ENCODE measurements at regions not wholly inside any gene's neighbourhood (a gene's known extent, or its start where the extent isn't known, plus 50 kb on each side); places are given as distances from the start of the nearest gene placed in this dataset.

DNA sequence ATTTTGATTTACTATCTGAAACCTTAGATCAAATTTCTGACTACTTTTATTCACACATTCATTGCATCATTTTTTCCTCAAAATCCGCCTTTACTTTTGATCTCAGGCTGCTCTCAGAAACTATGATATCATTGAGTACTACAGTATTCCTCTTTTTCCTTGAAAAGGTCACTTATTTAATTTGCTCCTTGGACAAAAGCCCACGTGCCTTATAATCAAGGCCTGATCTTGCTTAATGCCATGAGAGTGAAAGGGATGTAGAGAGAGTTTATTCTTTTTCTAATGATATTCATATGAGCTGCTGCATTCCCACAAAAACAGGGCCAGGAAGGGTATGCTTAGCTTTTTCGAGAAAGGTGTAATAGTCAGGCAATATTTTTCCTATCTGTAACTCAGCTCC lies 327.0 kb downstream of the ETS1 start:
- no peak for DNase-seq (ENCODE audit: low spot score)

DNA sequence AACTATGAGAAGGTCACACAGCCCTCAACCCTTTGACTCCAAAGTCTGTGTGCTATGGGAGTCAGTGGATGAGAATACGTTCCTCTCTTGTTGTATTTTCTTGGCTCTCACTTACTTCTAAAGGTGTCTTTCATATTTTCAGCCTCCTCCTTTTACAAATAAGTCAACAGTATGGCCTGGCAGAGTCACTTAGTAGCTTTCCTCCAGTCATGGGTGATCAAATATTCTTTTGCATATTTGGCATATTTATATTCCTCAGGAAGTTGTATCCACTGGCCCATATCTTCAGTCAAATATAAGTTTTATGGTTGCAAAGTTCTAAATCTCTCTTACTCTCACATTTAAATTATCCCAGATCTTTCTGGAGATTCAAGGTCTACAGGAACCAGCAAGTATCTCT lies 327.5 kb downstream of the ETS1 start:
- no peak for DNase-seq (ENCODE audit: low spot score)

DNA sequence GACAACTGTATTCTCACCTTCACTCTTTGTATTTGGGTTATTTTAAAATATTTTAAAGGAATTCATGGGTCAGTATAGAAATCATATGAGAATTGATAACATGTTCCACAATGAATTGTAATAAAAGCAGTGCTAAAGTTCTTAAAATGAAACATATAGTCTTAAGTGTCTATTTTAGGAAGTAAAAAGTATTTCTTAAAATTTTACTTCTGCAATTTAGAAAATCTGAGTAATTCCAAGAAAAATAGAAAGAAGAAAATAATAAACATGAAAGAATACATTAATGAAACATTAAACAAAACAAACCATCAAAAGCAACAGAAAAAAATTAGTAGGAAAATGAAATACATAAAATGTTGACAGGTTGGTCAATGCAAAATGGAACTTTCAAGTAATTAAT lies 332.4 kb downstream of the ETS1 start:
- no peak for DNase-seq (ENCODE audit: low spot score)

DNA sequence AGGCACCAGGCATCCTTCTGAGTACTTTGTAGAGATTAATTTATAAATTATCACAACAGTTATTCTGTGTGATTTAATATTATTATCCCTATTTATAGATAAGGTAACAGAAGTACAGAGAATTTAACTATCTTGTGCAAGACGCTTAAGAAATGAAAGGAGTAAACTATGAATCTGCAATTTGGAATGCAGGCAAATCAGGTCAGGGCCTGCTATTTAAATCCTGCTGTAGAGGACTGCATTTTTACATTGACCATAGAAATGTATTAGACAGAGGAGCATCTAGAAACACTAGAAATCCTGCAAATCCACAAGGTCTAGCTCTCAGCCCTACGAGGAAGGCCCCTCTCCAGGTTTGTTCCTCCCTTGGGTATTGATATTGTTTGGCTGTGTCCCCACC lies 336.2 kb downstream of the ETS1 start:
- no peak for DNase-seq (ENCODE audit: low spot score)

DNA sequence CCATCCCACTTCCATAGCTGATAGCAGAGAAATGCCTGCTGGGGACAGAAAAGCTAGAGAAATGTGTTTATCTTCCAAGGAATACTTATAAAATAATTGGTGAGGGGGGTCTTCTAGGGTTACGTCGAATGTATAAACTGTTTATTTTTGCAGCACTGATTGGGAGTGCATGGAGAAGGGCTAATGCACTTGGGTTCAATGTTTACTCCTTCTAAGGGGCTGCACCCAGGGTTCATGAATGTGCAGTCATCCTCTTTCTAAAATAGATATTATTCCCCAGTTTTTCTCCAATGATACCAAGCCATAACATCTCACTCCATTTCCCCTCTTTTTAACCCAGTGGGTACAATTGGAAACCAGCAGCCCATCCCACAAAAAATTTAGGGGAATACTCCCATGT lies 336.9 kb downstream of the ETS1 start:
- no peak for DNase-seq (ENCODE audit: low spot score)

DNA sequence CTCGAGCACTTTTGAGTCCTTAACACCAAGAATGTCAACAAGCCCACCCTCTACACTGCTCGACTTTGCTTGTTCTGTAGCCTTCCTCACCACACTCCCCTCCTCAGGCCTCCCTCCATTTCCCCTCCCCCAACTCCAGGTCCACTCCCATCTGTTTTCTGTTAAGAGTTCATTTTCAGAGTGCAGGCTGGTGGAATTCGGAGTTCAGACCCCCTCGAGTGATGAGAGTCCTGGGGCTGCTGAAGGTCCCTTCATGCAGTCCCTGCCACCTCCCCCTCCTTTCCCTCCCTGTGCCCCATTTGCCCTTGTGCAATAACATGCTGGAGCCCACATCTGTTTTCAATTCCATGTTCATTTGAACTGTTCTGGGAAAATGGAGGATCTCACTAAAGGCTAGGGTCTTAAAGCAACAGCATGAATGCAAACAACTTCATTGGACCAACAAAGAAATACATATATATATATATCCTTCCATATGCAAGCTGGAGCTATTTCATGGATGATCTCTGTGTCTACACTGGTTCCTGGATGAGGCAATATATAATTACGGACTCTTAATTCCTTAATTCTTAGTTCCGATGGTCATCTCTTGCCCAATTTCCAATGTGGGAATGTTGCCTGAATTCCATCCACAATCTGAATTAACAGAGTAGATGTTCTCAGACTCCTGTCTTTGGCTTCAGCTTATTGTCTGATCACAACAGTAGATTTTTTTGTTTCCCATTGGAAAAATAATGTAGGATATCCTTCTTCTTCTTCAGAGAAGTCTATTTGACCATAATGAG lies 340.4 kb downstream of the ETS1 start:
- DNase-seq (ENCODE audit: low spot score): no peak

DNA sequence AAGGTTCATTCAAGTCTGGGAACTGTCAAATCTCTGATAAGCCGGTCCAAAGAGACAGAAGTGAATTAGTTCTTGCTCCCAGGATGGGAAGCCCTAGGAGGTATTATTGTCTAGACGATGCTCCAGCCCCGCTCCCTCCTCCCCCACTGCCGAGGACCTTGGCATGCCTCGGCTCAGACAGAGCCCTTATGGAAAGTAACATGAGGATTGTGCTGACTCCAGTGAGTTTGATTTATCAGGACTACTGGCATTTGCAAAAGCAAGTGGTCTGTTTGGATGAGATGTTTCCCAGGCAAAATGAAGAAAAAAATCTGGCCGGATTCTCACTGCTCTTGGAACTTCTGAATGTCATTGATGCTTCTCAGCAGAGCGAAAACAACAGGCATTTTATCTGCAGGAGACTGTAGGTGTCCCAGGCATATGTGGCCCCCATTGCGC lies 341.0 kb downstream of the ETS1 start:
- no peak for DNase-seq (ENCODE audit: low spot score)

DNA sequence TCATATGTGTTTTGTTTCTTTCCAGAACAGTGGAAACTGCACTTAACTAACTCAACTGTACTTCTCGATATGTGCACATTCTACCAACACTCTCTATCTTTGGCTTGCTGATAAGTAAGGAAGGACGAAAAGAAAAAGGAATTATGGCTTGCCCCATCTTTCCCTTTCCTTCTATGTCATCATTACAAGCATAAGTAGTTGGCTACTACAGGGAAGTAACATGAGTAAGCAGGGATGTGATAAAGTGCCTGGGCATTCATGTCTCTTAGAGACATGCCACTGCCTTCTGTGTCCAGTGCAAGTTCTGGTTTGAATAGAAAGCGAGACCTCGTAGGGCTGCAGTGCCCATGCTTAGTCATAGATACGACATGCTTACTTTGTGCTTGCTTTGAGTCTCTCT lies 342.5 kb downstream of the ETS1 start:
- DNase-seq (ENCODE audit: low spot score): no peak

DNA sequence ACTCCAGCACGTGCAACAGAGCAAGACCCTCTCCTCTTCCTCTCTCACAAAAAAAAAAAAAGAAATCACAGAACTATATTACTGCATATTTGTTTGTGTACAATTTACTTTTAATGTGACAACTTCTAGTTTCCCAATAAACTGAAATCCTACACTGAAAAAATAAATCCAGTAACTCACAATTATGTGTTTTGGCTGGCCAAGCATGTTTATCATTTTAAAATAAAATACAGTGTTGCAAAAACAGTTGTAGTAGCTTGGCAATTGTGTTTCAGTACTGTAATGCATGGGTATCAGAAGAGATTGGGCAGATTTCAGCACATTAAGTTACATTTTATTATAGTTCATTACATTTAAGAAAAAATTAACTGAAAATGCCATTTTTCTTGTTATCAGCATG lies 344.9 kb downstream of the ETS1 start:
- no peak for DNase-seq (ENCODE audit: low spot score)

DNA sequence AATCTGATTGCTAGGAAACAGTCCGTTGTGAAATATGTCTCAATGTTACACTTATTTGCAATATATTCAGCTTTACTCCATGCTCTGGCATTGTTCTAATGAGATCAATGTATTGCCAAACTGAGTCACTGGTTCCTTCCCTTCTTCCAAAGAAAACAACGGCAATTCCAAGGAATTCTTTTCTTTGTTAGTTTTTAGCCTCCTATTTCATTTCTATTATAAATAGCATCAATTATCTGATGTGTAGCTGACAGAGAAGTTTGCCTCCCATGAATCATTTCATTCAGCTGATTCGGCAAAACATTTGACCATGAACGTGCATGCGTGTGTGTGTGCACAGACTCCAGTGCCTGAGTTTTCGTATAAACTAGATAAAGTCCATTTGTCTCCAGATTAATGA lies 346.8 kb downstream of the ETS1 start:
- no peak for DNase-seq (ENCODE audit: low spot score)

DNA sequence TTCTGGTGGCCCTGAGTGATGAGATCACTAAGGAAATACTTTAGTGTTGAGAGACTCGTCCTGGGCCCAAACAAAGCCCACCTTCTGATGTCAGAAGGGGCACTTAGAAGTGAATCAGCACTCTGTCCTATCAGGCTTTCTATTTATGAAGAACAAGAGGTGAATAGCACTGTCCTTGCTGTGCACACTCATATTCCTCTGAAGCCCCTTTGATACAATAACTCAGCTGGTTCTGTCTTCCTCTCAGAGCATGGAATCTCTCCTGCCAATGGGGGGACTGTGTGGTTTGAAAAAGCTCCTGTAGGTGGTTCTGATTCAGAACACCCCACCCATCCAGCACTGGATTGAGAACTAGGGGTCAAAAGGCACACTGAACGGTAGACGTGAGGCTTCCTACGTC lies 348.1 kb downstream of the ETS1 start:
- DNase-seq (ENCODE audit: low spot score): no peak

DNA sequence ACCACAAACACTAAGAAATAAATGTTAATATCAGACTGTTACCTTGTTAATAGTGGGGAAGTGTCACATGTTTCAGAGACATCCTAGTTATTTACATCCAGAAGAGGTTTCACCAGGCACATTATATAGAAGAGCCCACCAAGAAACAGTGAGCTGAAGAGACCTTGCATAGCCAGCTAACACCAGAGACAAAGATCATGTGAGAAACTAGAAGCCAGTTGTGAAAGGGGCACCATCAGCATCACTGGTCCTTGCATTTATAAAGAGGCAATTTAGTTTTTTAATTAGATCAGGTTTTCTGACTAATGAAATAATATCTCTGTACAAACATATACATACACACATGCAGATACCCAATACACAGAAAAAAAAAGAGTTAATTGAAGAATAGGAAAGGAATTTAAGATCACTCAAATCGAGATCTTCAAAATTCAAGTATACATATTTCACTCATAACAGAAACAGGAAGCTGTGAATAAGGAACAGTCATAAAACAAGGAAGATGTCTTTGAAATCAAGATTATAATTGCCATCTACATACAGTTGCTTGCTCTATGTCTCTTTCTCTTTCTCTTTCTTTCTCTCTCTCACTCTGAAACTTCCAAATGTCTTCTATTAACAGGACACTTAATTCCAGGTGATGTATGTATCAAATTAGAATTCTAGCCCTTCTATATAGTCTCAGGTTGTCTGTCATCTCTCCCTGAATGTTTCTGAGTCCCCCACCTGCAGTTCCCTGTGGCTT lies 348.7 kb downstream of the ETS1 start:
- DNase-seq (ENCODE audit: low spot score): no peak

DNA sequence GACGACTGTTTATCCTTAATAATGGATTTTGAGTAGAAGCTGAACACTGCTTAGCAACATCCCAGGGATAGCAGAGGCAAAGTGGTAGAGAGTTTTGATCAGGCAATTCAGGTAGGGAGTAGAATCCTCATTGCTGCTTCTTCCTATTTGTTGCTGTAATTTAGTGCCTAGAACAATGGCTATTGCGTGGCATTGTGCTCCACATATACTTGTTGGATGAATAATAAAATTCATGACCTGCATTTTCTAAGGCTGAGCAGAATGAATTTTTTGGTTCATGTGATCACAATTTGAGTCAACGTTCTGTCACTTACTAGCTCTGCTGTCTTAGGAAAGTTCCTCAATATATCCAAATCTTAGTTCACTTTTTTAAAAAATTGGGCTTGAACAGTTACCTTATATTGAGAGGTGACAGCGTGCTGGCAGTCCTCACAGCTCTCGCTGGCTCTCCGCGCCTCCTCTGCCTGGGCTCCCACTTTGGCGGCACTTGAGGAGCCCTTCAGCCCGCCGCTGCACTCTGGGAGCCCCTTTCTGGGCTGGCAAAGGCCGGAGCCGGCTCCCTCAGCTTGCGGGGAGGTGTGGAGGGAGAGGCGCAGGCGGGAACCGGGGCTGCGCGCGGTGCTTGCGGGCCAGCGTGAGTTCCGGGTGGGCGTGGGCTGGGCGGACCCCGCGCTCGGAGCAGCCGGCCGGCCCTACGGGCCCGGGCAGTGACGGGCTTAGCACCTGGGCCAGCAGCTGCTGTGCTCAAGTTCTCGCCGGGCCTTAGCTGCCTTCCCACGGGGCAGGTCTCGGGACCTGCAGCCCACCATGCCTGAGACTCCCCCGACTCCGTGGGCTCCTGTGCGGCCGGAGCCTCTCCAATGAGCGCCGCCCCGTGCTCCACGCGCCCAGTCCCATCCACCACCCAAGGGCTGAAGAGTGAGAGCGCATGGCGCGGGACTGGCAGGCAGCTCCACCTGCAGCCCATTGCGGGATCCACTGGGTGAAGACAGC lies 350.6 kb downstream of the ETS1 start:
- no peak for DNase-seq (ENCODE audit: low spot score)

DNA sequence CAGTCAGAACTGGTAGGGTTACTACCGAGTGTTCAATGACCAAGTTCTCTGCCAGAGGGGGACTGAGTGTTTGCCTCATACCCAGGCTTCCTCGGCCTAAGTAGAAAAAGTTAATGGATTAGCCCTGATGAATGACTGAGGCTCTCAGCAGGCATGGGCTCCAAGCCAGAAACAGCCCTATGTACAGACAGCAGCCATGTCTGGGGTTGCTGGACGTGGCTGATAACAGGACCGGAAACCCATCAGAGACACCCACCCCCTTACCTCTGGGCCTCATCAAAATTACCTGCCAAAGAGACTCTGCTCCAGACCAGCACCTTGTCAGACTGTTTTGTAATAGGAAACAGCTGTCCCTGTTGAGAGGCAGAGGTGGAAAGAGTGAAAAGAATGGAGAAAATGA lies 351.4 kb downstream of the ETS1 start:
- no peak for DNase-seq (ENCODE audit: low spot score)

DNA sequence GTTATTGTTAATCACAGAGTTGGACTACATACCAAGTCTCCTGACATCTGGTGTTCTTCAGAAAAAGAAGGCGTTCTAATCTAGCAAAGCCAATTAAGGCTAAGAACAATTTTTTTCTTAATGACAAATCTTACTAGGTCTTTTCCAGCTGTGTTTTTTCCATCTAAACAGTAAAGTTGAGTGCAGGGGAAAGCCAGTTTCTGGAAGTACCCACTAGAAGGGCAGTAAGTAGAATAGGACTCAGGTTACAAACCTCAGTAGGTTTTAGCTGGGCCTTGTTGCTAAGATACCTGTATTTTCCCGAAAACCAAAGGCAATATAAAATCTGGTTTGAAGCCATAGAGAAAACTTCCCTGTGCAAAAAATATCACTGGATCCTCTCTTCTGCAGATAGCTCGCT lies 351.9 kb downstream of the ETS1 start:
- DNase-seq (ENCODE audit: low spot score): no peak

DNA sequence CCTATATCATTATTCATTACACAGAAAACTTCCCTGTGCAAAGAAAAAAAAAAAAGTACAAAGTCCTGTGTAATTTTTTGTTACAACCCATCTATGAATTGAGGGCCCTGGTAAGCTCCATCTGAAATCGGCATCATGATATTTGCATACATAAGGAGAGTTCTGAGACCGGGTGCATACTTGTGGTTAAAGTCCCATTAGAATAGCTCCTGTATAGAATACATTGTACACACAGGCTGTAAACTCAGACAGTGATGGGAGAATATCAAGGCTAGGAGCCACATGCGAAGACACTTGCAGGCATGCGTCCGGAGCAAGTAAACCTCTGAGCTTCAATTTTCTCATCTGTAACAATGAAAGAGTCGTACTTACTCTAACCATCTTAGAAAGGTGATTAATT lies 353.2 kb downstream of the ETS1 start:
- DNase-seq (ENCODE audit: low spot score): no peak

DNA sequence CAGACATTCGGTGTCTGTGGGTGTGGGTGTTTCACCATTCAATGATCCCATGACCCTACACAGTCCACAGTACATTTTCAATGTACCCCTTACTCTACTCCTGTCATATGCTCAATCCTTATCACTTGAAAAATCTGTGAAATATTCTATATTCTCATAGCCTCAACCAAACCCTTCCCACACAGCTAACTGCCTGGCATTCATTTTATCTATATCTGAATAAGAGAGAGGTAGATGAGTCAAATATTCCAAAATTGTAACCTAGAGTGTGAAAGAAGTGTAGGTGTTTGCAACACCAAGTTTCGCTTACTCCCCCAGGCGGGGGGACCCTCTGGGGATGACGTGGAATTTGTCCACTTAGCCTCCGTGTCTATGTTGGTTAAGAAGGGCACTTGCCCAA lies 354.8 kb downstream of the ETS1 start:
- no peak for DNase-seq (ENCODE audit: low spot score)

DNA sequence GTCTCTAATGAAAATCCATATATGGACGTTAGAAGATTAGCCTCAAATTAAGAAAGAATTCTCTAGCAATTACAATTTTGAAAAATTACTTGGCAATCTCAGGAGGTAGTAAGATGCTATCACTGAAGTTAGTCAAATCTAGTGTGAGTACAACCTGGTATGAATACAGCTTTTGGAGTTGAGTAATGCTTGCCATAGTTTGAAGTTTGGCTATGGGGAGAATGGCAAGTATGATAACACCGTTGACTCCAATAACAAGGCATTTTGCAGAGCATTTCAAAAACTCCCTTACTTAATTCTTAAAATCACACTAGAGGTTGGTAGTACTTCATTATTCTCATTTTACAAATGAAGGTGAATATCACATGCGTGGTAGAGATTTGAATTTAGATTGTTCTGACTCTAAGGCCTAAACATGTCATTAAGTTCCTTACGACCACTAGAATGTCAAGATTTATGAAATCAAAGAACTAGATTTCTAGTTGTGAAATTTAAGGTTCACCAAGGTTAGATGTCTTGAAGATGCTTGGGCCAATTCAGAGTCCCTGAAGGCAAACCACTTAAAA lies 355.4 kb downstream of the ETS1 start:
- DNase-seq (ENCODE audit: low spot score): no peak

DNA sequence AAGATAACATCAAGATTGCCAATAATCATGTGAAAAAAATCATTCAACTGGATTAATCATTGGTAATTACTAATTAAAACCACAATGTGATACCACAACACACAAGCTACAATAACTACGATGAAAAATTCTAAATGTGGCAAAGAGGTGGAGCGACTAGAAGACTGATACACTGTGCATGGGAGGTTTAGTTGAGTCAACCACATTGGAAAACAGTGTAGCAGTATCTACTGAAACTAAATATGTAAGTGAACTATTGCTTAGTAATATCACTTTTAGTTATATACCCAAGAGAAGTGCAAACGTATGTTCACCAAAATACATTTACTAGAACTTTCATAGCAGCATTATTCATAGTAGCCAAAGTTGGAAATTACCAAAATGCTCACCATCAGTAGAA lies 359.9 kb downstream of the ETS1 start:
- no peak for DNase-seq (ENCODE audit: low spot score)

DNA sequence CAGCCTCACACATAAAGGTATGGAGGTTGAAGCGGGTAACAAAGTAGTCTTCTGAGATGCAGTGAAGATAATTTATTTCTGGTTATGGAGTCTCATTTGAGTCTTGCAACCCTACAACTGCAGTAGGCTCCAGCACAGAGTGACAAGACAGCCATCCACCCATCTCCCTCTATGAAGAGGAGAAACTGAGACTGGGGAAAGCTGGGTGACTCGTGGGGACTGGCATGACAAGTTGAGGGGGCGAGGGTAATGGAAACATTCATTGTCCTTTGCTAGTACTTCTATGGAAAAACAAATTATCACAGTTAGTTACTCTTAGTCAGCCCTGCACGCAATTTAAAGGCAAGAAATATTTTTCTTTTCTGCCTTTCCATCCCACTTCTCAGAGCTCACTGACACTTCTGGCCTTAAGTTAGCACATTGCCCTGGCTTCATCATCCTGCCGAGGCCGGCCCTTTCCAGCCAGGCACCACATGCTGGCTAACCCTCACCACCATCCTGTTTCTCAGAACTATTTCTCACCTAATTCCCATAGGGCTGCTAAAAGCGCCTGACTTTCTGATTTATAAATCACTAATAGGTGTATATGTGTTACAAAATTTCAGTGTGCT lies 361.1 kb downstream of the ETS1 start:
- DNase-seq (ENCODE audit: low spot score): no peak

DNA sequence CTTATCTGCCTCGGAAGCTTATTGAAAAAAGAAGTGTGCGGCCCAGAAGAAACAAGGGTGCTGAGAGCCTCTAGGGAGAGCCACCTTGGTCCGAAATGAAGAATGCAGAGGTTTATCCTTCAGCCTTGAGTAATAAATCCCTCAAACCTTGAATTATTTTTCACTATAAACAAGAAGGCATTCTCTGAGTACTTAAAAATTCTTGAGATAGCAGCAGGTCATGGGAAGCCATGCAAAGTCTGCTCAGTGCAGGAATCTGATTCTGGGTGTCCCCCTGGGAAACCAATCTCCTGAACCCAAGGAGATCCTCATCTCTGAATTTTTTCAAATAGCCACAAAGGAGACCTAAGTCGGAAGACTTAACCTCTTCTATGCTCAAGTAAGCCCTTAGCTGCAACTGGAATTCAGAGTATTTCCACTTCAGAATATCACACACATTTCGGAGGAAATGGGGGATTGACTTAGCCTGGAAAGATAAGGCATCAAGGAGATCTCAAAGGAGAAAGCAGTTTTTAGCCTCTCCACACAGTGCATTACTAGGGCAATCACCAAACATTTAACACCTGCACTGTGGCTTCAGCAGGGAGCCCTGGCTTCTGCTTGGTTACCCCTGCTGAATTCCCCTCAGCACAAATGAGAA lies 365.0 kb downstream of the ETS1 start:
- DNase-seq (ENCODE audit: low spot score): no peak

Measured in LoVo (cell line).